DMS53 (cell line): ENCODE measurements at regions not wholly inside any gene's neighbourhood (a gene's known extent, or its start where the extent isn't known, plus 50 kb on each side); places are given as distances from the start of the nearest gene placed in this dataset.
"Not testable (repeated sequence)": the region's sequence is repeated elsewhere in the genome, so short reads cannot be mapped to it uniquely, and the experiment has no call there.

Source experiments
- DNase-seq: peaks from one replicate; lab custom pipeline; 2025; lab: John Stamatoyannopoulos, UW

DNA sequence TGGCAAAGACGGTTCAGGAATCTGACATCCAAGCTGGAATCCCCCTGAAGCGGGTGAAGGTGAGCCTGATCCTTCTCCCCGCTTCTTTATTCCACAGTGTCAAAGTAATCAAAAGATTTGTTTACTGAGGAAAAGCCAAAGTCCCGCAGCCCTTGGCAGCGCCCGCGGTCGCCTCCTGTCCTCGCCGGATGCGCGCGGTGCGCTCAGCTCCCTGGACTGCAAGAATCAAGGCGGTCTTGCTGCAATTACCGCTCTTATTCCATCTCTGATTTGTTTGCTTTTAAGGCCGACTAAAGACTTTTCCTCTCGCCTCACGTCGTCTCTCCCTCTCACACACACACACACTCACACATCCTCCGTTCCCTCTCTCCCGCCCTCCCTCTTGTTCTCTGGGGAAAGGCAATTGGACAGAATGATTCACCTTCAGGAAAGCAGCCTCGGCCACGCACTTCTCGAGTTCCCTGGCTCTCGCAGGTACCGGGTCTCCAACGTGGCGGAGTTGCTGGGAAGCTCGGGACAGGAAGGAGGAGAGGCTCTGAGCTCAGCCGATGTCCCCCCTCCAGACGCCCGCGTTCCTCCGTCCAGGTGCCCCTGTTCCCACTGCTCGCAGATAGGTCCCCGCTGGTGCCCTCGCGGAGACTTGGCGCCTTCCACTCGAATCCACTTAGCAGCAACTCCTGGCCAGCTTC lies 68.6 kb upstream of the USP15 start:
- peak; percentile 66 for DNase-seq

DNA sequence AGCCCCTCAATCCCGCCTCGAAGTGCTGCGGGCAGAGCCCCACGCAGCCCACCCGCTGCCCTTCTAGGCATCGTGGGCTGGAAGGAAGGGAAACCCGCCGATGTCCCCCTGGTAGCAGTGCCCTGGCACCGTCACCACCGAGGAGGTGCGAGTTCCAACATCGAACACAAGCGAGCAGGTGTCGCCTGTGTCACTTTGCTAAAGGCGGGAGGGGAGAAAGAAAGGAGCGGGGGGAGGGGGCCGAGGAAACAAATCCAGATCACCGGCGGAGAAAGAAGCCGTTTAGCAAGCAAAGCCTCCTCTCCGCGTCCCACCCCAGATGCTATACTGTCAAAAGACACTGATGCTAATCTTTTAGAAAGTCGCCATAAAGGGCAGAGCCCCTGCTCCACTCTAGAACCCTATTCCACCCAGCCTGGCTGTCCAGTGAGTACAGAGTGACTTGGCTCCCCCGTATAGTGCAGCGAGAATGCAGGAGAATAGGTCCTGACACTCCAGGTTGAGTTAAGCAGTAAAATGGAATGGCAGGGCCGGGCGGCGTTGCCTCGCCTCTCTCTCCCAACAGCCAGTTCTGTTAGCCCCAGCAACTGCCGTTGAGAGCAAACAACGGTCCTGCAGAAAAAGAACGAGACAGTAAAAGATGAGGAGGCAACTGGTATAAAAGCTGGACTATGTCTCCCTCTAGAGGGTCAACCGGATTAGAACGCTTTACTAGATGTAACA lies 67.9 kb upstream of the USP15 start:
- peak; percentile 96 for DNase-seq

DNA sequence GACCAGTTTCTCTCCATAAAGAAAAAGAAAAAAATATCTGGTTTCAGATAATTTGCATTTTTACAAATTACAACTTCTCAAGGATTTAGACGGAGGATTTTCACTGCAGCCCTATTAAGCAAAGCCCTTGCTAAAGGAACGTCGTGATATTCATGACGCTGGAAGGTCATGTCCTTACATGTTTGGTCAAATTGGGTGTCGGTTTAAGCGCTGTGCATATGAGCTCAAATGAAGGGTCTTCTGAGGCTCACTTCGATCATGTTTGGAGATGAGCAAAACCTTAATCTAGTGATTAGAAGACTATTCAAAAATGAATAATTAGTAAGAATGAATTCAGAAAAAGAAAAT lies 67.3 kb upstream of the USP15 start:
- DNase-seq = no peak

DNA sequence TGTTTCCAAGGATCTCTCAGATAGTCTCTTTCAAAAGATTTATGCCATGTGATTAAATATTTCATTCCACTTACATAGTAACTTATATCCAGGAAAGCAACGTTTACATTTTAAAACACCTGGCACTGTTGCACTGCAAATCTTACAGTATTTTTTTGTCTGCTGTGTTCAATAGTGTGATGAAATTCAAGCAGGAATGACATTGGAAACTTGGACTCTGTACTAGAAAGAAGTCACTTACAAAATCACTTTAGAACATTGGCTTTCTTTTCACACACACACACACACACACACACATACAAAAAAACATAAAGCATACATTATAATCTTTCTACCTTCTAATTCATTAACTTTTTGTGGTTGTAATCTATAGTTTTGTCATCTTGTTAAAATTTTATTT lies 66.2 kb upstream of the USP15 start:
- no peak for DNase-seq

GRCh38 chr12:62194616-62195015 lies 65.6 kb upstream of the USP15 start:
- no peak for DNase-seq

DNA sequence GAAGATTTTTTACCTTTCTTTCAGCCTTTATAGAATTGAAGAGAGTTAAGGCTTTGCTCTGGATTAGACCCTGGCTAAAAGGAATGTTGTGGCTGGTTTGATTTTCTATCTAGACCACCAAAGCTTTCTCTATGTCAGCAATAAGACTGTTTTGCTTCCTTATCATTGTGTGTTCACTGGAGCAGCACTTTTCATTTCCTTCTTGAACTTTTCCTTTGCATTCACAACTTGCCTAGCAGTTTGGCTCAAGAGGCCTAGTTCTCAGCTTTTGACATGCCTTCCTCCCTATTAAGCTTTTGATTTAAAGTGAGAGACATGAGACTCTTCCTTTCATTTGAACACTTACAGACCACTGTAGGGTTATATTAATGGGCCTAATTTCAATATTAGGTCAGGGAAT lies 64.1 kb upstream of the USP15 start:
- no peak for DNase-seq

DNA sequence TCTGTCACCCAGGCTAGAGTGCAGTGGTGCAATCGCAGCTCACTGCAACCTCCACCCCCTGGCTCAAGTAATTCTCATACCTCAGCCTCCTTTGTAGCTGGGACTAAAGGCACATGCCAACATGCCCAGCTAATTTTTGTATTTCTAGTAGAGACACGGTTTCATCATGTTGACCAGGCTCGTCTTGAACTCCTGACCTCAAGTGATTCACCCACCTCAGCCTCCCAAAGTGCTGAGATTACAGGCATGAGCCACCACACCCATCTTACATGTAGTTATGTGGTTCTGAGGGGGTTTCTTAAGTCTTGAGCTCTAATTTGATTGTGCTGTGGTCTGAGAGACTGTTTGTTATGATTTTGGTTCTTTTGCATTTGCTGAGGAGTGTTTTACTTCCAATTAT lies 57.3 kb upstream of the USP15 start:
- DNase-seq = not testable (repeated sequence)

GRCh38 chr12:62205346-62205745 lies 54.9 kb upstream of the USP15 start:
- no peak for DNase-seq

GRCh38 chr12:62207248-62207647 lies 53.0 kb upstream of the USP15 start:
- DNase-seq = no peak
